Vagina (tissue), 2 donors: ENCODE measurements at regions not wholly inside any gene's neighbourhood (a gene's known extent, or its start where the extent isn't known, plus 50 kb on each side); places are given as distances from the start of the nearest gene placed in this dataset.

Experiments used
- DNase-seq, 2 donors: peaks; one replicate each; pipeline ENCODE4 v3.0.0-alpha.2; 2017; ENCODE audit errors: extremely low spot score in 2 of 2
- H3K27ac ChIP-seq: fragments of 200-600 bp; sonication (generic); one replicate; pipeline ENCODE4 v1.5.1; 2019
- H3K27me3 ChIP-seq: fragments of 200-600 bp; sonication (generic); one replicate; pipeline ENCODE4 v1.5.1; 2019
- H3K36me3 ChIP-seq, 2 donors: fragments of 200-600 bp; sonication (generic); one replicate each; pipeline ENCODE4 v1.5.1; 2017 to 2019
- H3K4me1 ChIP-seq: fragments of 200-600 bp; sonication (generic); one replicate; pipeline ENCODE4 v1.5.1; 2019
- H3K4me3 ChIP-seq, 2 donors: fragments of 200-600 bp; sonication (generic); 1 replicate in 1 of 2; 2 replicates in 1 of 2; pipeline ENCODE4 v1.5.1; 2016 to 2019
- H3K9me3 ChIP-seq: fragments of 200-600 bp; sonication (generic); one replicate; pipeline ENCODE4 v1.5.1; 2019
- POLR2A ChIP-seq, 2 donors: fragments of 450-650 bp; IDR thresholded peaks; one replicate each; pipeline ENCODE4 v1.6.1; 2017; ENCODE audit warnings: antibody characterized with exemption in 2 of 2, mild to moderate bottlenecking in 2 of 2, moderate library complexity in 2 of 2
- POLR2AphosphoS5 ChIP-seq, 2 donors: sonication (generic); formaldehyde crosslinking; IDR thresholded peaks; one replicate each; pipeline ENCODE4 v1.9.0; 2017; ENCODE audit warnings: antibody characterized with exemption in 2 of 2, mild to moderate bottlenecking in 2 of 2, low read depth in 1 of 2; ENCODE audit not compliant: insufficient read depth in 1 of 2
- intact Hi-C: fragments of 100-400 bp; cut with DNase I; formaldehyde crosslinking; loops from one replicate; pipeline ENCODE4 v1.15.1; 2023
- TF ChIP-seq, protein P1 (sequence below), 3 experiments: fragments of 450-650 bp in 2 of 3; fragments of 200-600 bp in 1 of 3; sonication (generic) in 1 of 3; IDR thresholded peaks; one replicate each; pipeline ENCODE4 v1.5.1; 2017 to 2019; ENCODE audit warnings: antibody characterized with exemption in 3 of 3, mild to moderate bottlenecking in 2 of 3, moderate library complexity in 2 of 3

DNA sequence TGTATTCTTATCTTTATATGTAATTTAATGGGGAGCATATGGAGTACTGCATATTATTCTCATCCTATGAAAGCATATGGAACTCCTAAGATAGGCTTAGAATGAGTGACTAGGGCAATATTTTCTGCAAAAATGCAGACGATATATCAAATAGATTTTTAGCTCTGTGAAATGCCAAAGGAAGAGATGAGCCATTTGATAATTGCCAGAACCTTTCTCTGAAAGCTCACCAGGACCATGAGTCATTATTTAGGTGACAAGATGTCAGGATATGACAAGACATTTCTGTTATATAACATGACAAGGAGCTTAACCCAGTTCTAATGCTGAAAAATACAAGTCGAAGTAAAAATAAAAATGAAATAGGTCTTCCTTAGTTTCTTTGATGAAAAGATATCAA lies 145.0 kb downstream of the SLITRK6 start:
- no peak for DNase-seq
- Histone ChIP-seq H3K4me1 (no peaks in the 10 kb centered on the region), H3K27me3 (no peaks in the 10 kb centered on the region), H3K27ac (no peak overlapping the region), H3K4me3 (no peak overlapping the region), H3K9me3 (no peaks in the 10 kb centered on the region), H3K36me3 (no peaks in the 10 kb centered on the region)
- intact Hi-C loops: no loop called here
- TF ChIP-seq POLR2AphosphoS5 (IDR thresholded peaks at IDR 0.05; ENCODE audit: insufficient read depth in 1 of 2, low read depth in 1 of 2): no peak
- TF ChIP-seq, protein P1, sequence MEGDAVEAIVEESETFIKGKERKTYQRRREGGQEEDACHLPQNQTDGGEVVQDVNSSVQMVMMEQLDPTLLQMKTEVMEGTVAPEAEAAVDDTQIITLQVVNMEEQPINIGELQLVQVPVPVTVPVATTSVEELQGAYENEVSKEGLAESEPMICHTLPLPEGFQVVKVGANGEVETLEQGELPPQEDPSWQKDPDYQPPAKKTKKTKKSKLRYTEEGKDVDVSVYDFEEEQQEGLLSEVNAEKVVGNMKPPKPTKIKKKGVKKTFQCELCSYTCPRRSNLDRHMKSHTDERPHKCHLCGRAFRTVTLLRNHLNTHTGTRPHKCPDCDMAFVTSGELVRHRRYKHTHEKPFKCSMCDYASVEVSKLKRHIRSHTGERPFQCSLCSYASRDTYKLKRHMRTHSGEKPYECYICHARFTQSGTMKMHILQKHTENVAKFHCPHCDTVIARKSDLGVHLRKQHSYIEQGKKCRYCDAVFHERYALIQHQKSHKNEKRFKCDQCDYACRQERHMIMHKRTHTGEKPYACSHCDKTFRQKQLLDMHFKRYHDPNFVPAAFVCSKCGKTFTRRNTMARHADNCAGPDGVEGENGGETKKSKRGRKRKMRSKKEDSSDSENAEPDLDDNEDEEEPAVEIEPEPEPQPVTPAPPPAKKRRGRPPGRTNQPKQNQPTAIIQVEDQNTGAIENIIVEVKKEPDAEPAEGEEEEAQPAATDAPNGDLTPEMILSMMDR (IDR thresholded peaks at IDR 0.05): no peak
- TF ChIP-seq POLR2A (IDR thresholded peaks at IDR 0.05): no peak

DNA sequence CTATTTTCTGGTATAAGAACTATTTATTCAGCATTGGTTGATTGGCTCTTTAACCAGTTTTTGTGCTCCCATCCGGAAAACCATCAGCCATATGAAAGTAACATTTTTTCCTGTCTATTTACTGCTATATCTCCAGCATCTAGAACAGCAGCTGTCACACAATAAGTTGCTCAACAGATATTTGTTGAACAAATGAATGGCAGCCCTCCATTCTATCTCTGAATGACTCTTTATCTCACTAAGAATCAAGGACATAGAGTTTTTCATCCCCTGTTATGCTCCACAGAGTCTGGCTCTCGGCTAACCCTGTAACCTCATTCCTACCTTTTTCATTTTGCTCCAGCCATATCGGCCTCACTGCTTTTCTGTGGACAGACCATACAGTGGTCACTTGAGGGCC lies 145.5 kb downstream of the SLITRK6 start:
- H3K4me3 ChIP-seq: no peak overlapping the region
- TF ChIP-seq, protein P1 (IDR thresholded peaks at IDR 0.05): no peak
- no peak for TF ChIP-seq POLR2A (IDR thresholded peaks at IDR 0.05)
- TF ChIP-seq POLR2AphosphoS5 (IDR thresholded peaks at IDR 0.05; ENCODE audit: insufficient read depth in 1 of 2, low read depth in 1 of 2): no peak
- H3K36me3 ChIP-seq: no peaks in the 10 kb centered on the region
- DNase-seq: no peak
- H3K9me3 ChIP-seq: no peaks in the 10 kb centered on the region
- no peaks in the 10 kb centered on the region for H3K27me3 ChIP-seq
- H3K27ac ChIP-seq: no peak overlapping the region
- intact Hi-C loops: no loop called here
- H3K4me1 ChIP-seq: no peaks in the 10 kb centered on the region

DNA sequence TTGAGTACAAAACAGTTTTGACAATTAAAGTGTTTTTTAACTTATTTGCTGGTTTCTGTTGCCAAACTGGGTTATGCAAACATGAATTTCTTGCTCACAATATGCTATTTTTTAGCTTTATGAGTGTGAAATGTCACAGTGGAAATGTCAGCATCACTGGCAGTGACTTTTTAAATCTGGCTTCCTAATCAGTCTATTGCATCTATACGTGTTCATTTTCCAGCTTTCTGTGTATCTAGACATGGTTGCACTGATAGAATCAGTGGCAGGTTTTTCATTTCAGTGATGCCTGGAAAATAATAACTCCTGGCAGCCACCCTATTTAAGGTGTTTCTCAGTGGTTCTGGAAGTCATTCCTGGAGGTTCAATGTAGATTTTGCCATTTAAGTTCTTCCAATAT lies 146.7 kb downstream of the SLITRK6 start:
- H3K4me1 ChIP-seq: no peaks in the 10 kb centered on the region

DNA sequence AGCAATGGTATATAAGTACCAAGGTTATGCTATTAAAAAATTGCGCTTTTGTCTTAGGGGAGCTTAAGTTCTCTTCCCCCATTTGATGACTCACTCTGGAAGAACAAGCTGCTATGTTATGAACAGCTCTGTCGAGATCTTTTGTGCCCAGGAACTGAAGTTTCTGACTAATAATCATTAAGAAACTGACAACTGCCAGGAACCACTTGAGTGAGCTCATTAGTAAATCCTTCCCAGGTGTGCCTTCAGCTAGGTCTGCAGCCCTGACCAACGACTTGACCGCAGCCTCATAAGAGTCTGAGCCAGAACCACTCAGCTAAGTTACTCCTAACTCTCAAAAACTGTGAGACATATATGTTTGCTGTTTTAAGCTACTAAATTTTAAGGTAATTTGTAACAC lies 147.8 kb downstream of the SLITRK6 start:
- intact Hi-C loops: no loop called here
- no peak overlapping the region for H3K27ac ChIP-seq
- no peaks in the 10 kb centered on the region for H3K27me3 ChIP-seq
- DNase-seq: no peak
- H3K36me3 ChIP-seq: no peaks in the 10 kb centered on the region
- H3K4me3 ChIP-seq: no peak overlapping the region
- TF ChIP-seq POLR2A (IDR thresholded peaks at IDR 0.05) (no peak), POLR2AphosphoS5 (IDR thresholded peaks at IDR 0.05; ENCODE audit: insufficient read depth in 1 of 2, low read depth in 1 of 2) (no peak)
- TF ChIP-seq, protein P1 (IDR thresholded peaks at IDR 0.05): no peak
- no peaks in the 10 kb centered on the region for H3K4me1 ChIP-seq
- H3K9me3 ChIP-seq: no peaks in the 10 kb centered on the region

More for the DNA sequence above, 146.7 kb downstream of the SLITRK6 start:
- intact Hi-C loops: no loop called here
- Histone ChIP-seq H3K4me3 (no peak overlapping the region), H3K36me3 (no peaks in the 10 kb centered on the region), H3K9me3 (no peaks in the 10 kb centered on the region), H3K27me3 (no peaks in the 10 kb centered on the region), H3K27ac (no peak overlapping the region)
- DNase-seq: no peak
- TF ChIP-seq POLR2A (IDR thresholded peaks at IDR 0.05): no peak
- TF ChIP-seq, protein P1 (IDR thresholded peaks at IDR 0.05): no peak
- no peak for TF ChIP-seq POLR2AphosphoS5 (IDR thresholded peaks at IDR 0.05; ENCODE audit: insufficient read depth in 1 of 2, low read depth in 1 of 2)

DNA sequence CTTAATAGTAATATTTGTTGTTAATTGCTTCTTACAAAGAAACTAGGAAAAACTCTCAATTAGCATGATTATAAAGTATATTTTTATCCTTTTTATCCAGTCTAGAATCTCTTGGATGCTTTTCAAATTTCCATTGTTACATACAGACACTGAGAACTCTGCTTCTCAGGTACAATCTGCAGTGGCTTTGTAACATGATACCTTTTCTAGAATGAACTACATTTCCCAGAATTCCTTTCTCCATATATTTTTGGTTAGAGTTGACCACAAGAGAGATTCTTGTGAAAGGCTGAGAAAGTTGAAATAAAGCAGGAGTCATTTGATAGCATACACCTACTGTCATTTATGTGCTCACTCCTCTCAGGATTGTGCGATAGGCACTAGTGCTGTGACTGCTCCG lies 148.6 kb downstream of the SLITRK6 start:
- TF ChIP-seq POLR2AphosphoS5 (IDR thresholded peaks at IDR 0.05; ENCODE audit: insufficient read depth in 1 of 2, low read depth in 1 of 2) (no peak), POLR2A (IDR thresholded peaks at IDR 0.05) (no peak)
- TF ChIP-seq, protein P1 (IDR thresholded peaks at IDR 0.05): no peak
- Histone ChIP-seq H3K27ac (no peak overlapping the region), H3K9me3 (no peaks in the 10 kb centered on the region), H3K36me3 (no peaks in the 10 kb centered on the region), H3K4me3 (no peak overlapping the region), H3K27me3 (no peaks in the 10 kb centered on the region), H3K4me1 (no peaks in the 10 kb centered on the region)
- intact Hi-C loops: no loop called here
- no peak for DNase-seq
